HG03558 (cell line): ENCODE measurements at regions not wholly inside any gene's neighbourhood (a gene's known extent, or its start where the extent isn't known, plus 50 kb on each side); places are given as distances from the start of the nearest gene placed in this dataset.

Experiments used
- ATAC-seq: cut with Tn5 transposase; IDR thresholded peaks from one replicate; pipeline ENCODE4 v1.9.1; 2021; ENCODE audit warnings: moderate number of reproducible peaks; ENCODE audit not compliant: unreplicated experiment; ENCODE audit errors: extremely low read depth

DNA sequence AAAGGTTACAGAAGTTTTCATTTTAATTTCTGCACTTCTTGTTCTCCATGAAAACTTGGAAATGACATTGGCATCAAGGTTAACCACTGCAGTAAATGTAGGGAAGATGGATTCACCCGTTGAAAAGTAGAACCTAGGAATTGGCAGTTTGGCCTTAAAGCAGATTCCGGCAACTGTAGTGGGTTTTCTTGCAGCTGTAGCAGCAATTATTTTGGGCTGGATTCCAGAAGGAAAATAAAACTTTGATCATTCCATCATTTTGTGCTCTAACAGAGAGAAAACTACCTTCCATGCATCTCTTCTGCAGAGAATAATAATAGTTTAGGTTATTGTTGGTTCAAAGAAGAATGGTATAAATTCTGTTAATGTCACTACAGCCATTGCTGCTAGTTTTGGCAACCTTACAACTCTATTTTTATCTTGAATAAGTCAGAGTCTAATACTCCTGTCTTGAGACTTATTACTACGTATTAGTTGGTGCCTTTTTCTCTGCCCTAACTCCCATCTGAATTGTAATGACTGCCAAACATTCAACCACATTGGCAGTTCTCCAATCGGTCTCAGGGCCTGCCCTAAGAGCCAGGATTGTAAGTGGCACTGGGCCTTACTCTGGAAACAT lies 178.1 kb upstream of the PIEZO2 start:
- no peak for ATAC-seq

DNA sequence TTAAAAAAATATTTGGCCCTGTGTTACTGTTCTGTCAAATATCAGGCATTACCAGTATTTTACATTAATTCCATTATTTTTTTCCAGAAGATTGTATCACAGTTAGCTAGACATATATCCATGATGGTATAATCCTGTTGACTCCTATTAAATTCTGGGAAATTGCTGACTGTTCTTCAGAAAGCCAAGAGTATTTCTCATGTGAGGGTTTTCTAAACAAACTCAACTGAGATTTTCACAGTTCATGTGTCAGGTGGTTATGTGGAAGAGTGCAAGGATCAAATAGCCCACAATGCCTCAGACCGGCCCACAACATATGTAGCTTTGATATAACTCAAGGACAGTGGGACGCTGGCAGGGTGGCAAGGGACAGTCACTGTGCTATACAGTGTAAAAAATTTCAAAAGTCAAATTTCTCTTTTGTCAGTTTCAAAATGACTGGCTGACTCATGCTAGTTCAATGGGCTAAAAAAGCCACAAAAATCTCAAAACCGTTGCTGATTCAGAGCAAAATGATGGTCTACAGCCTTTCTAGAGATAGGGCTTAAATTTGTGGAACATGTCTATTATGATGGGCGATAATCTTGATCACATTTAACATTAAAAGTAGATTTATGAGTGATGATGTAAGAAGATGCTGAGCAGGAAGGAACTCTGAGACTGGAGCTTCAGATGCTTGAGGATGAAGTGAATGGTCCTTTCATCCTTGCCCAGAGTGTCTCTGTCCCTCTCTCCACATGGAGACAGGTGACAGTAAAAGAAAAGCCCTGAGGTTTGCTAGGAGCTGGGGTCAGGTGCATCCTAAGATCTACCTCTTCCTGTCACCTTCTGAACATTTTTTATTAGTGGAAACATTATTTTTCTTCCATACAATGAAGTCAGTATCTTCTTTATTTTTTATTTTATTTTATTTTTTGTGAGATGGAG lies 175.8 kb upstream of the PIEZO2 start:
- peak; percentile 91 for ATAC-seq

DNA sequence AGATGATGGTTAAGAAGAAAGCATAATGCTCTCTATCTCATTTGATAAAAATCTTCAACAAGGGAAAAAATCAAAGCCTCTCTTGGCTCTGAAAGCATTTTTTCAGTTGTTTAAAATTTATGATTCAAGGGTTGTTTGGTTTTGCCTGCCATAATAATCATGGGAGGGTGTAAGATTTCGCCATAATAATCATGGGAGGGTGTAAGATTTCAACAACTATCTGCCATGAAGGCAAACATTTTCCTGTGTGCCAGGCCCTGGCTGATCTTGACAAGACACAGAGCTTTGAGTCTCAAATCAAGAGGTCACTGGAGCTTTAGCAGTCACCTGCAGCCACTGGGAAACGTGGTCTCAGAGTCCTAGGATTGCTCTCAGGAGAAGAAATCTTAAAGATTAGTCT lies 175.1 kb upstream of the PIEZO2 start:
- no peak for ATAC-seq

DNA sequence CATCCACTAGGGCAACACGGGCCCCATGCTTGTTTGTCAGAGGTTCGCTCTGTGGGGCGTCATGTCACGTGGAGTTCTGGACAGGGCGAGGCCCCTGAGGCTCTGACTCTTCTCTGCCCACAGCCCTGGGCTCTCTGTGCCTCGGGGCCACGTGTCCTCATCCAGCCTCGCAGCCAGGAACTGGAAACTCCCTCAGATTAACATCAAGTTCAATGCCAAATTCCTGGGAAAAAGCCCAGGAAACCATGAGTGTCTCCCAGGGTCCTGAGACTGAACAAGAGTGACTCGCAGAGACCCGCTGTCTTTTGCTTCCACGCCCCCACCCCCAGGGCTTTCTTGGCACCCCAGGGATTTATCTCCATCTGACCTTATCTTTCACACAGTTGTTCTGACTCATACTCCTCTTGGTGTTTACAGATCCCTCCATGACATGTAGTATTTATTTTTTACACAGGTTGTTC lies 174.0 kb upstream of the PIEZO2 start:
- no peak for ATAC-seq

DNA sequence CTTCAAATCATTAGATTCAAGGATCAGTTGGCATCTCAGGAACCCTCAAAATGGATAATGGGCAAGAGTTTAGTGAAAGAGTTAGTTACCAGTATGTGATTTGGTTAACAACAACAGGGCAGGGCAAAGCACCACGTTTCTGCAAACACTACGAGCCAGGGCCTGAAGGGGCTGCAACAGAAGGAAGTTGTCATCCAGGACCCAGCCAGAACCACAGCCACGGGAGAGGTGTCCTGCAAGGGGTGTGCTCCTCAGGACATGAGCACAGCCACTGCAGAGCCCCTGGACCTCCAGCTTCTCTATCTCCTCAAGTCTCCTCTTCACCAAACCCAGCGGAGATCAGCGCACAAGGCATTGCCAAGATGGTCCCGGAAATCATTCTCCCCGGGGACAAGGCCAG lies 173.3 kb upstream of the PIEZO2 start:
- ATAC-seq = no peak

DNA sequence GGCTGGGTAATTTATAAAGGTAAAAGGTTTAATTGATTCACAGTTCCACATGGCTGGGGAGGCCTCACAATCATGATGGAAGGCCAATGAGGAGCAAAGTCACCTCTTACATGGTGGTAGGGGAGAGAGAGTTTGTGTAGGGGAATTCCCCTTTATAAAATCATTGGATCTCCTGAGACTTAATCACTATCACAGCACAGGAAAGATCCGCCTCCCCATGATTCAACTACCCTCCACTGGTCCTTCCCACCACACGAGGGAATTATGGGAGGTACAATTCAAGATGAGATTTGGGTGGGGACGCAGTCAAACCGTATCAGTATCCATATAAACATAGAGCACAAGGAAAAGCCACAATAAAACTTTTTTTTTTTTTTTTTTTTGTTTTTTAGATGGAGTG lies 172.6 kb upstream of the PIEZO2 start:
- no peak for ATAC-seq

DNA sequence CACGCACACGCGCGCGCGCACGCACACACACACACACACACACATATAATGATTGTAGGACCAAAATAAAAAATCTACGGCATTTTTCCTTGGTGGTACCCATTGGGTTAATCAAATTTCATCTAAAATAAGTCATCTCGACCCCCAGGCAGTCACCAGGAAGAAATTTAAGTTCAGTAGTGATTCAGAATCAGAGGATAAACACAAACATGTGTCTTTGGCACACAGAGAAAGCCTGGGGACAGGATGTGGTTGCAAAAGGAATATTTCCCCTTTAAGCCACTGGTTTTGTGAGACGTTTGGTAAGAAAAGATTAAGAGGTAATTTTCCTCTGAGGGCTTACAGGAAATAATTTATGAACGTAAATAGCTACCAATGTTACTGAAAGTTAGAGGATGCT lies 171.6 kb upstream of the PIEZO2 start:
- no peak for ATAC-seq

DNA sequence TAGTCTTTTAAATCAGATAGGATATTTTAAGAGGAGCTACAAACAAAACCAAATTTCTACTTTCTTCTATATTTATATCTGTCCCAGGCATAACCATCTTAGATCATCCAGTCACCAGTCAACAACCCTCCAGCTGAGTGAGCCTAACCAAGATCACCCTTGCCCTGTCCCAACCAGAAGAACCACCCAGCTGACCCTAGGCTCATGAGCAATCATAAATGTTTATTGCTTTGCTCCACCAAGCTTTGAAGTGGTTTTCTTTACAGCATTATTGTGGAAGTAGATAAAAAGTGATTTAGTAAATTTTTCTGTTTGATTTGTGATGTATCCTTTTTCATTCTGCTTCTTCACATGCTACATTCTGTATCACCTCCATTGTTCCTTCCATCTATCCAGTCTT lies 167.2 kb upstream of the PIEZO2 start:
- no peak for ATAC-seq

DNA sequence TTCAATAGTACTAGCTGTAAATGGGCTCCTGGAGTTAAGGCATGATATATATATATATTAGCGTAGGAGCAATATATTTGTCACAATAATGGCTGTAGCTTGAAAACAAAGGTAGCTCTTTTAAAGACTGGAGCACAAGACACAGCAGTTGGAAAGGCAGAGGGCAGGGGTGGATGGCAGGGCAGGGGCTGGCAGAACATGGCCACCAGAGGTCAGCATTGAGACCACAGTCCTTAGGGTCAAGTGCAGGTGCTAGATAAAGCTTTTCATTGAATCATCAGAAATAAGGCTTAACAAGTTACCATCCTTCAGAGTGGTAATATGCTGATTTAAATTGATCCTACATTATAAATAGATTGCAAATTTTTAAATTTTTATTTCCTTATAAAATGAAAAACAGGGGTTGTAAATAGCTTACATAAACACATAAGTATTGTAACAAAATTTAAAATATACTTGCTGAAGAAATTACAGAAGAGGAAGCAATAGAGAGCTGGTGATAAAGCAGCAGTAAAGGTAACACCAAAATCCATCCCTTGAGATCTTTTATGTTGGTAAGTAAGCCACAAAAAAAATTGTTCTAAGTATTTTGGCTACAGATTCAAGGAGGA lies 161.2 kb upstream of the PIEZO2 start:
- ATAC-seq = no peak

DNA sequence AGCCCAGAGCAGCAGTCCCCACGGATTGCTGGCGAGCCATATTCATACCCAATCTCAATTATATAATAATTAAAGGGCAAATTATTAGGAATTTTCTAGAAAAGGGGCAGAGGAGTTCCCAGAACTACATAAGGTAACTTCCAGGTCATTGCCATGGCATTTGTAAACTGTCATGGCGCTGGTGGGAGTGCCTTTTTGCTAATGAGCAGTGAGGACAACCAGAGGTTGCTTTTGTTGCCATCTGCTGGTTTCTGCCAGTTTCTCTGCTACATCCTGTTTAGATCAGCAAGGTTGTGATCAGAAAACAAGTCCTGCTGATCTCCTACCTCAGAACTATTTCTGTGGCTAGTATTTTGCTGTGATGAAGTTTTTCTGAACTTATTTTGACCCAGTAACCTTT lies 159.8 kb upstream of the PIEZO2 start:
- no peak for ATAC-seq

DNA sequence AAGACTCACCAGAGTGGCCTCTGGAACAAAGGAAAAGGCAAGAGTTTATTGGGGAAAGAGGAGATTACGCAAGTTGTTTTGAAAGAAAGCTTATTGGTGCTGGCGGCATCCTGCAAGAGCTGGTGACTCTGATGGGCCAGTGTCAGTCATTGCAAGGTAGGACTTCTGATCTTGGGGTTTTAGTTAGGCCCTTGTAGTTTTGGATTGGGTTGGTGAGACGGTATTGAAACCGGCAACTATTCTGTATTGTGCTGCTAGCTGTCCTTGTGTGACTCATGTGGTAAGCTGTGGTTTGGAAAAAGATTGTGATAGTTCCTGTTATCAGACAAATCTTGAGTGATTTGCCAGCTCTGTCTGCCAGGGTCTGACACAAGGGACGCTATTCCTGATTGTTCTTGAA lies 159.1 kb upstream of the PIEZO2 start:
- no peak for ATAC-seq

DNA sequence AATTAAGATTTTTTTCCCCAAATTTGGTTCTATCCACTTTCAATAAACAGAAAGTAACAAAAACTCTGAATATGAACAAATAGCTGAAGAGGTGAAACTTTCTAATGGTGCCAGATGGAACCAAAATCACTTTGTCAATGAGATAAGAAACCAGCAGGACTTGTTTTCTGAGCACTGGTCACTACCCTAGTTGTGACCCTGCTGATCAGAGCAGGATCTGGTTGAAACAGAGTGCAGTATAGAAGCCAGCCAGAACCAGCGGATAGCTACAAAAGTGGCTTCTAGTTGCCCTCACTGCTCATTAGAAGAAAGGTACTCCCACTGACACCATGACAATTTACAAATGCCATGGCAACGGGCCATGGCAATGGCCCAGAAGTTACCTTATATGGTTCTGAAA lies 158.3 kb upstream of the PIEZO2 start:
- no peak for ATAC-seq

DNA sequence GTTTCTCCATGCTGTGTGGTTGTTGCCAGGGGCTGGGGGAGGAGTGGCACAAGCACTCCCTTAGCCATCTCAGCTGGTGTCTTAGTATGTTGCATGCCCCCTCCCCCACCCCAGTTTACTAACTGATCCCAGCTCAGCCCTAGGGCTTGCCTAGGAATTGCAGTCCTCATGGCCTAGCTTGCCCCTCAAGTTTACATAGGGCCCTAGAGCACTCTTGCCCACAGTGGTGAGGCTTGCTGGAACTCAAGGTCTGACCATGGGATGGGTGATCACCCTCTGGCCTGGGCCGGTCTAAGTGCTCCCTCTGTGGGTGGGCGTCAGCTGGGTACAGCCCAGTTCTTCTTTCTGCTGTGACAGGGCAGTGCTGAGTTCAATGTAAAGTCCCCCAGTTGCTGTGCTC lies 156.1 kb upstream of the PIEZO2 start:
- ATAC-seq = no peak

DNA sequence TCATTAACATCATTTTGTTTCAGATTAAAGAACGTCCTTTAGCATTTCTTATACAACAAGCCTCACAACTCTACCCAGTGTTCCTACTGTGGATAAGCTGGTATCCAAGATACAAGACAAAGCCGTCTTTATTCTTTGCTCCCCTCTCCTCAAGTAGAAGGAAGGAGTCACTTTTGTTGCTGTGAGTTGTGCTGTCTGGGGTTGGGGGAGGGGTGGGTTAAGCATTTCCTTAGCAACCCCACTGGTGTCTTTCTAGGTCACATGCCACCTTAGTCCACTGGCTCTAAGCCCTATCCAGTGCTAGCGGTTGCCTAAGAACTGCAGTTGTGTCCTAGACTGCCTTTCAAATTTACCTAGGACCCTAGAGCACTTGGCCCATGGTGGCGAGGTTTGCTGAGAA lies 155.6 kb upstream of the PIEZO2 start:
- no peak for ATAC-seq

DNA sequence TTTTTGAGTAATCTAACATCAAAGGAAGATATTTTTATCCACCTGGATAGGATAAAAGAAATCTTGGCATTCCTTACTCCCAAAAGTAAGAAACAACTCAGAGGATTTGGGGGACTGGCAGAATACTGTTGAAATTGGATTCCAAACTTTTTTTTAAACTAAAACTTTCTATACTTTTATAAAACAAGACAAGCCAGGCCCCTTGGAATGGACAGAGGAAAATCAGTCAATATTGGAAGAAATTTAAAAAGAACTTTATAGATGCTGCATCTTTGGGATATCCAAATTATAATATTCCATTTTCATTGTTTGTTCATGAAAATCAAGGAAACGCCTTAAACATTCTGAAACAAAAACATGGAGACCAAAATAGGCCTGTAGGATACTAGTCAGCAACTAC lies 147.6 kb upstream of the PIEZO2 start:
- ATAC-seq = no peak

DNA sequence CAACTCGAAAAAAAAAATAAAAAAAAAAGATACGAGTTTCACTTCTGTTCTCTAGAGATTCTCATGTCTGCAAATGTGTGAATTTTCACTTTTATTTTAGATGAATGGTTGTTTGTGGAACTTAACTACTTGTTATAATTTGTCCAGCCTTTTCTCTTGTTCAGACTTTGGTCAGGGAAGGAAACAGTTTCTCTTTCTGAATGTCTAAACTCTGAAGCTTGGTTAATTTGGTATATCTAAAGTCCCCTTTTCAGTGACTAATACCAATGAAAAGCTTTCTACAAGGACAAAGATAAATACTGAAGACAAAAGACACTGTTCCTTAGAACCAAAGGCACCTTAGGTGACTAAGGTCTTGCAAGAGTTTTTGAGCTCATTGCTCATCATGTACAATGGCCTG lies 144.4 kb upstream of the PIEZO2 start:
- ATAC-seq = no peak

DNA sequence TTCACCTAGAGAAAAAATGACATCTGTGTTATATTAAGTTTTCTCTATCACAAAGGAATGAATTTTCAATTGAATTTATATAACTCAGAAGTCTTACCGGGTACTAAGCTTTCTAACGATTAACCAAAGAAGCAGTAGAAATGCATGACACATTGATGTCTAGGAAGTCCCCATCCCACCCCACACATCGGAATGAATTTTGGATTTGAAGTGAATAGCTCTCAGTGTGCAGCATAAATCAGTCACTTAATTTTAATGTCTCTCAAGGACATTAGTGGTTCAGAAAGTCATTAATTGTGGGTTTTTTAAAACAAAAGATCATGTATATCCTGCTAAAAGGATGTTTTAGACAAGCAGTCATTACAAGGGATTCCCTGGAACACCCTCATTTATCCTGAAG lies 141.4 kb upstream of the PIEZO2 start:
- ATAC-seq = no peak

DNA sequence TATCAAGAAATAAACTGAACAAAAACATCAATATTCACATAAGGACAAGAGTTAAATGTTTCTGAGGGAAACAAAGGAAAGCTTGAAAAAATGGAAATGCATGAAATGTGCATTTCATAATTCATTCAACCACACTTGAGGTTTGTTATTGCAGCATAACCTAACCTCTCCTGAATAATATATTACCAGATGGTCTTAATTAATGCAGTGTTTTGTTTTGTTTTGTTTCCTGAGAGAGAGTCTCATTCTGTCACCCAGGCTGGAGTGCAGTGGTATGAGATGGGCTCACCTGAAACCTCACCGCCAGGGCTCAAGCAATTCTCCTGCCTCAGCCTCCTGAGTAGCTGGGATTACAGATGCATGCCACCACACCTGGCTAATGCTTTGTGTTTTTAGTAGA lies 139.9 kb upstream of the PIEZO2 start:
- ATAC-seq = no peak

DNA sequence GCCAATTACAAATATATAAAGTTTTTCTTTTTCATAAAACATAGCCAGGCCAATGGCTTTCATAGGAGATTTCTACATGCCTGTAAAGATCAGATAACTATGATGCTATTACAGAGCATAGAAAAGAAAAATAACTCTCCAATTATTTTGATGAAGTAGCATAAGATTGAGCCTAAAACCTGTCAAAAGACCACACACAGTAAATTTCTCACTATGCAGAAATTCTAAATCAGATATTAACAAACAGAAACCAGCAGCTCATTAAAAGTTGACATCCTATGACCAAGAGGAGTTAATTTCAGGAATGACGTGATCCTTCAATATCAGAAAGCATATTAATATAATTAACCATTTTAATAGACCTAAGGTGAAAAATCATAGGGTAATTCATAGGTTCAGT lies 139.0 kb upstream of the PIEZO2 start:
- no peak for ATAC-seq

DNA sequence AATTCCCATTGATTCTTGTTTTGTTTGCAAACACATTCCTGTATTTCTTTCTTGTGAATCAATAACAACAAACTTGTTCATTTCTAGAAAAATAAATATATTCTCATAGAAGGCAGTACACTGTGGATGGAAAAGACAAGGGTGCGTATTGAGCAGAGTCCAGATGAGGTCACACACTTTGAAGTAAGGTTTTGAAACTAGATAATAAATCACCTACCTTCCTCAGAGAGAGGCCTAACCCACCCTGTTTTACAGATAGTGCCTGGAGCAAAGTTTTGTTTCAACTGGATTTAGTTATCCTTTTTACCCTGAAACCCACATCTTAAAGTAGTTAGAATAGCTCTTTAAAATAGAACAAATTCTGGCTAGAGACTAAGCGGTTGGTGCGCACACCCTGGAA lies 137.1 kb upstream of the PIEZO2 start:
- ATAC-seq = no peak

DNA sequence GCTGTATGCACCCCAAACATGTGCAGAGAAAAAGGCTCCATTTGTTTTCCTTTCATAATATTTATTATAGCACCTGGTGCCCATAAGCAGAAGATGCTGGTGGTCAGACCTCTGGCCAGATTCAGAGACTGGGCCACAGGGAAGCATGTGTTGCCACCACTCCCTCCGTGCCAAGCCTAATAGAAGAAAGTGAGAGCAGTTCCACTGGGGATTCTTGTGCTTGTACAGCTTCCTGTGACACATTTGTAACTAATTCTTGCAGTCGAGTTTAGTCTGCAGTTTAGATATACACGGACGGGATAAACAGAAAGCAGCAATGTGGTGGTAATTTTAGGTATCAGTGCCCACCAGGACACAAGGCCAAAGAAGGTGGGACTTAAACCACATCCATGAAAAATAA lies 135.4 kb upstream of the PIEZO2 start:
- no peak for ATAC-seq
